H9 (cell line): ENCODE measurements at regions not wholly inside any gene's neighbourhood (a gene's known extent, or its start where the extent isn't known, plus 50 kb on each side); places are given as distances from the start of the nearest gene placed in this dataset.

Experiments used
- DNase-seq: peaks from one replicate; pipeline ENCODE4 v3.0.0-alpha.2; 2017
- H2AFZ ChIP-seq: one replicate; pipeline ENCODE4 v1.6.1; 2013; ENCODE audit warnings: mild to moderate bottlenecking, low read length, control low read depth, moderate library complexity
- H2AK5ac ChIP-seq: 2 replicates; pipeline ENCODE4 v1.6.1; 2013; ENCODE audit warnings: low read length, control low read depth, mixed read lengths; ENCODE audit not compliant: insufficient read length
- H2BK120ac ChIP-seq: one replicate; pipeline ENCODE4 v1.6.1; 2013; ENCODE audit warnings: low read depth, mild to moderate bottlenecking, low read length, control low read depth, inconsistent platforms; ENCODE audit not compliant: poor library complexity, severe bottlenecking
- H2BK12ac ChIP-seq: 2 replicates; pipeline ENCODE4 v1.6.1; 2013; ENCODE audit warnings: low read length, control low read depth, mixed read lengths, low read depth; ENCODE audit not compliant: insufficient read length
- H2BK15ac ChIP-seq: 2 replicates; pipeline ENCODE4 v1.6.1; 2013; ENCODE audit warnings: low read depth, low read length, control low read depth
- H2BK20ac ChIP-seq: one replicate; pipeline ENCODE4 v1.6.1; 2013; ENCODE audit warnings: low read depth, mild to moderate bottlenecking, low read length, control low read depth, inconsistent platforms; ENCODE audit not compliant: poor library complexity, severe bottlenecking
- H2BK5ac ChIP-seq: 2 replicates; pipeline ENCODE4 v1.6.1; 2013; ENCODE audit warnings: low read length, control low read depth, mixed read lengths; ENCODE audit not compliant: insufficient read length
- H3K14ac ChIP-seq: 2 replicates; pipeline ENCODE4 v1.6.1; 2013; ENCODE audit warnings: low read length, control low read depth; ENCODE audit not compliant: insufficient read depth
- H3K18ac ChIP-seq: 2 replicates; pipeline ENCODE4 v1.6.1; 2013; ENCODE audit warnings: low read depth, mild to moderate bottlenecking, mixed read lengths, low read length, control low read depth; ENCODE audit not compliant: insufficient read length
- H3K23ac ChIP-seq: 2 replicates; pipeline ENCODE4 v1.6.1; 2013; ENCODE audit warnings: low read length, control low read depth, mixed read lengths, low read depth; ENCODE audit not compliant: insufficient read length
- H3K23me2 ChIP-seq: 2 replicates; pipeline ENCODE4 v1.6.1; 2013; ENCODE audit warnings: low read depth, mild to moderate bottlenecking, mixed read lengths, low read length, control low read depth; ENCODE audit not compliant: insufficient read length, poor library complexity, severe bottlenecking
- H3K27ac ChIP-seq: 2 replicates; pipeline ENCODE4 v1.5.1; 2013; ENCODE audit warnings: low read length, control low read depth, mixed read lengths, low read depth; ENCODE audit not compliant: insufficient read length
- H3K27me3 ChIP-seq: 2 replicates; pipeline ENCODE4 v1.6.1; 2013; ENCODE audit warnings: low read length, control low read depth, inconsistent platforms; ENCODE audit not compliant: insufficient read depth
- H3K4ac ChIP-seq: 2 replicates; pipeline ENCODE4 v1.6.1; 2013; ENCODE audit warnings: low read depth, mild to moderate bottlenecking, control low read depth, inconsistent platforms, low read length, moderate library complexity
- H3K4me1 ChIP-seq: 2 replicates; pipeline ENCODE4 v1.6.1; 2013; ENCODE audit warnings: low read length, control low read depth, inconsistent platforms; ENCODE audit not compliant: insufficient read depth
- H3K4me2 ChIP-seq: 2 replicates; pipeline ENCODE4 v1.6.1; 2013; ENCODE audit warnings: low read length, control low read depth, mixed read lengths; ENCODE audit not compliant: insufficient read length, insufficient read depth
- H3K56ac ChIP-seq: 2 replicates; pipeline ENCODE4 v1.6.1; 2013; ENCODE audit warnings: low read depth, mild to moderate bottlenecking, mixed read lengths, low read length, control low read depth; ENCODE audit not compliant: insufficient read length
- H3K79me1 ChIP-seq: 2 replicates; pipeline ENCODE4 v1.6.1; 2013; ENCODE audit warnings: low read depth, mild to moderate bottlenecking, moderate library complexity, low read length, control low read depth, inconsistent platforms; ENCODE audit not compliant: insufficient read depth, poor library complexity, severe bottlenecking
- H3K79me2 ChIP-seq: 2 replicates; pipeline ENCODE4 v1.6.1; 2013; ENCODE audit warnings: low read length, control low read depth, inconsistent platforms; ENCODE audit not compliant: insufficient read depth
- H3K9ac ChIP-seq: 2 replicates; pipeline ENCODE4 v1.6.1; 2013; ENCODE audit warnings: low read length, control low read depth, mixed read lengths; ENCODE audit not compliant: insufficient read length; ENCODE audit errors: extremely low read depth
- H3K9me3 ChIP-seq: one replicate; pipeline ENCODE4 v1.6.1; 2013; ENCODE audit warnings: low read depth, low read length, inconsistent platforms; ENCODE audit not compliant: control insufficient read depth
- H3T11ph ChIP-seq: one replicate; pipeline ENCODE4 v1.6.1; 2013; ENCODE audit warnings: mild to moderate bottlenecking, low read length, control low read depth, inconsistent platforms
- H4K20me1 ChIP-seq: one replicate; pipeline ENCODE4 v1.6.1; 2013; ENCODE audit not compliant: control insufficient read depth, insufficient read length, insufficient read depth
- H4K5ac ChIP-seq: 2 replicates; pipeline ENCODE4 v1.6.1; 2013; ENCODE audit warnings: low read depth, mild to moderate bottlenecking, mixed read lengths, low read length, control low read depth; ENCODE audit not compliant: insufficient read length
- H4K8ac ChIP-seq: replicated peaks from 2 replicates; pipeline ENCODE4 v1.6.1; 2013; ENCODE audit warnings: low read length, control low read depth, mixed read lengths, low read depth; ENCODE audit not compliant: insufficient read length
- H4K91ac ChIP-seq: 2 replicates; pipeline ENCODE4 v1.6.1; 2013; ENCODE audit warnings: low read depth, mild to moderate bottlenecking, moderate library complexity, mixed read lengths, low read length, control low read depth; ENCODE audit not compliant: insufficient read length
- H3K27ac Mint-ChIP-seq, 3 experiments: 2 replicates in 2 of 3; 3 replicates in 1 of 3; pipeline ENCODE4 v1.8.0; 2020 to 2021; ENCODE audit warnings: mixed read lengths in 3 of 3, mild to moderate bottlenecking in 1 of 3, moderate library complexity in 1 of 3
- H3K27me3 Mint-ChIP-seq: 2 replicates; pipeline ENCODE4 v1.8.0; 2021; ENCODE audit warnings: low read depth, mild to moderate bottlenecking, moderate library complexity, mixed read lengths
- H3K36me3 Mint-ChIP-seq, 3 experiments: 2 replicates in 2 of 3; 3 replicates in 1 of 3; pipeline ENCODE4 v1.8.0; 2020 to 2021; ENCODE audit warnings: low read depth in 3 of 3, mixed read lengths in 3 of 3; ENCODE audit not compliant: insufficient read depth in 1 of 3
- H3K4me1 Mint-ChIP-seq, 2 experiments: 2 replicates each; pipeline ENCODE4 v1.8.0; 2020; ENCODE audit warnings: mixed read lengths in 2 of 2
- H3K4me3 Mint-ChIP-seq, 2 experiments: 2 replicates in 1 of 2; 3 replicates in 1 of 2; pipeline ENCODE4 v1.8.0; 2020 to 2021; ENCODE audit warnings: mild to moderate bottlenecking in 2 of 2, mixed read lengths in 2 of 2, moderate library complexity in 1 of 2
- H3K9me3 Mint-ChIP-seq, 2 experiments: 2 replicates in 1 of 2; 3 replicates in 1 of 2; pipeline ENCODE4 v1.8.0; 2020; ENCODE audit warnings: mild to moderate bottlenecking in 2 of 2, mixed read lengths in 2 of 2, moderate library complexity in 1 of 2
- WGBS: extraction: QIAGEN DNeasy Blood & Tissue Kit; methylation state at CpG from one replicate; pipeline ENCODE4 v1.1.7; 2013; ENCODE audit warnings: missing lambda C conversion rate, low lambda C conversion rate, mixed read lengths; ENCODE audit not compliant: insufficient read length; ENCODE audit errors: extremely low coverage; 5-methylcytosine and 5-hydroxymethylcytosine counted together
- TF ChIP-seq, protein P1 (sequence below): fragments of 200-600 bp; sonication (generic); conservative IDR thresholded peaks from 3 replicates; pipeline ENCODE4 v1.8.0; 2021; ENCODE audit warnings: antibody characterized with exemption, mild to moderate bottlenecking

DNA sequence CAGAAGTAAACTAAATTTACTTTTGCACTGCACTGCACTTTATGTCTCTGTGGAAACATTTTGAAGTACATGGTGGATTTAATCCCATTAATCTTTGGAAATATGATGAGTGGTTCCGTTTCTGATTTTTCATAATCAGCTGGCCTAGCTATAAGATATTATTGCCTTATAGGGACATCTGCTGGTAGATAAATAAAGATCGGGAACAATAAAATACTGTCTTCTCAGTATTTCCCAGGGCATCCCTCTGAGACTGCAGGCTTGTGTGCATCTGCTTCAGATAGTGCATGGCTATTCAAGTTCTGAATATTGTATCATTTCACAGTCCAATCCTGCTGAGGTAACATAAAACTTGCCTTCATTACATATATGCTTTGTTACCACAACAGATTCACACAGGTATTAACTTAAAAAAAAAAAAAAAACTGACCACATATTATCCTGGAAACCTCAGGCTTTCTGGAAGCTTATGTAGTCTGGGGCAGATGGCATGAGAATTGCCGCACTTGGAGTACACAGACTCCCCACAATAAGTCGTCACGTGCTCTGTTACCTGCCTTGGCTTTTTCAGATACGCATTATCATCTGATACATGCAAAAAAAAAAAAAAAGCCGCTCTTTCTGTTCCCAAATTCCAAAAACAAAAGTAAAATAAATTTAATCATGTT, 330.8 kb upstream of the AGTR1 start:
- Mint-ChIP-seq H3K9me3 (peaks cover 2% of the 10 kb centered on the region in 2 experiments; a peak in 3 of 5 replicates), H3K4me3 (no peak overlapping the region), H3K36me3 (peaks cover 0 to 4% (median 0%) of the 10 kb centered on the region in 3 experiments; a peak in 1 of 7 replicates), H3K4me1 (no peaks in the 10 kb centered on the region), H3K27me3 (no peaks in the 10 kb centered on the region), H3K27ac (no peak overlapping the region)
- Histone ChIP-seq H3T11ph (no peak overlapping the region), H2BK5ac (no peak overlapping the region), H3K56ac (no peak overlapping the region), H4K20me1 (no peaks in the 10 kb centered on the region), H3K23ac (no peak overlapping the region), H3K27me3 (no peaks in the 10 kb centered on the region), H3K18ac (no peak overlapping the region), H4K91ac (no peak overlapping the region), H2AFZ (no peak overlapping the region), H2AK5ac (no peak overlapping the region), H2BK12ac (no peak overlapping the region), H4K5ac (no peak overlapping the region), H2BK15ac (no peak overlapping the region), H4K8ac (no peak overlapping the region), H3K14ac (no peak overlapping the region), H3K4me2 (no peak overlapping the region), H3K4ac (no peak overlapping the region), H2BK120ac (no peak overlapping the region), H3K9me3 (no peaks in the 10 kb centered on the region), H3K79me2 (no peaks in the 10 kb centered on the region), H2BK20ac (no peak overlapping the region), H3K27ac (no peak overlapping the region), H3K9ac (no peak overlapping the region), H3K79me1 (no peaks in the 10 kb centered on the region), H3K23me2 (no peaks in the 10 kb centered on the region), H3K4me1 (no peaks in the 10 kb centered on the region)
- no peak for DNase-seq
- WGBS: no CpG with 5 or more reads among the region's 7 CpGs
- TF ChIP-seq, protein P1, sequence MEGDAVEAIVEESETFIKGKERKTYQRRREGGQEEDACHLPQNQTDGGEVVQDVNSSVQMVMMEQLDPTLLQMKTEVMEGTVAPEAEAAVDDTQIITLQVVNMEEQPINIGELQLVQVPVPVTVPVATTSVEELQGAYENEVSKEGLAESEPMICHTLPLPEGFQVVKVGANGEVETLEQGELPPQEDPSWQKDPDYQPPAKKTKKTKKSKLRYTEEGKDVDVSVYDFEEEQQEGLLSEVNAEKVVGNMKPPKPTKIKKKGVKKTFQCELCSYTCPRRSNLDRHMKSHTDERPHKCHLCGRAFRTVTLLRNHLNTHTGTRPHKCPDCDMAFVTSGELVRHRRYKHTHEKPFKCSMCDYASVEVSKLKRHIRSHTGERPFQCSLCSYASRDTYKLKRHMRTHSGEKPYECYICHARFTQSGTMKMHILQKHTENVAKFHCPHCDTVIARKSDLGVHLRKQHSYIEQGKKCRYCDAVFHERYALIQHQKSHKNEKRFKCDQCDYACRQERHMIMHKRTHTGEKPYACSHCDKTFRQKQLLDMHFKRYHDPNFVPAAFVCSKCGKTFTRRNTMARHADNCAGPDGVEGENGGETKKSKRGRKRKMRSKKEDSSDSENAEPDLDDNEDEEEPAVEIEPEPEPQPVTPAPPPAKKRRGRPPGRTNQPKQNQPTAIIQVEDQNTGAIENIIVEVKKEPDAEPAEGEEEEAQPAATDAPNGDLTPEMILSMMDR: no peak; the same call in 2 of the 3 replicates
